Lung (tissue), 11 donors: ENCODE measurements at regions not wholly inside any gene's neighbourhood (a gene's known extent, or its start where the extent isn't known, plus 50 kb on each side); places are given as distances from the start of the nearest gene placed in this dataset.

Source experiments
- ATAC-seq: fragments of 200-7000 bp; cut with Tn5 transposase; one replicate; pipeline ENCODE4 v1.9.1; 2020; ENCODE audit warnings: moderate number of reproducible peaks; ENCODE audit not compliant: insufficient read depth, low FRiP score
- DNase-seq, 3 donors: peaks; one replicate each; pipeline ENCODE4 v3.0.0-alpha.2; 2013 to 2017
- H3K27ac ChIP-seq, 2 donors: one replicate each; pipeline ENCODE4 v1.5.1; 2013; ENCODE audit warnings: mild to moderate bottlenecking in 2 of 2, moderate library complexity in 2 of 2, control low read depth in 1 of 2, inconsistent platforms in 1 of 2, low read depth in 1 of 2, low read length in 1 of 2
- H3K27me3 ChIP-seq, 3 donors: one replicate each; pipeline ENCODE4 v1.5.1; 2013; ENCODE audit warnings: low read length in 2 of 3; ENCODE audit not compliant: control insufficient read depth in 3 of 3, insufficient read depth in 3 of 3
- H3K36me3 ChIP-seq, 4 donors: one replicate each; pipeline ENCODE4 v1.5.1; 2013; ENCODE audit warnings: low read length in 4 of 4, mild to moderate bottlenecking in 1 of 4, moderate library complexity in 1 of 4; ENCODE audit not compliant: control insufficient read depth in 4 of 4, insufficient read depth in 4 of 4
- H3K4me1 ChIP-seq, 5 donors: one replicate each; pipeline ENCODE4 v1.5.1; 2013; ENCODE audit warnings: low read length in 5 of 5, mild to moderate bottlenecking in 2 of 5, moderate library complexity in 1 of 5; ENCODE audit not compliant: control insufficient read depth in 5 of 5, insufficient read depth in 5 of 5
- H3K4me3 ChIP-seq: one replicate; pipeline ENCODE4 v1.5.1; 2013; ENCODE audit warnings: mild to moderate bottlenecking, control low read depth, moderate library complexity
- H3K9ac ChIP-seq, 2 donors: one replicate each; pipeline ENCODE4 v1.5.1; 2013; ENCODE audit warnings: low read length in 2 of 2, control low read depth in 1 of 2; ENCODE audit not compliant: insufficient read depth in 1 of 2
- H3K9me3 ChIP-seq, 4 donors: one replicate each; pipeline ENCODE4 v1.5.1; 2013; ENCODE audit warnings: low read length in 3 of 4, mild to moderate bottlenecking in 1 of 4, moderate library complexity in 1 of 4; ENCODE audit not compliant: control insufficient read depth in 4 of 4, insufficient read depth in 3 of 4
- CTCF ChIP-seq: IDR thresholded peaks from 2 replicates; pipeline ENCODE4 v1.5.1; 2012; ENCODE audit warnings: mild to moderate bottlenecking; ENCODE audit errors: control extremely low read depth, extremely low read depth
- WGBS, 2 donors: extraction: QIAGEN DNeasy Blood & Tissue Kit; methylation state at CpG; one replicate each; pipeline ENCODE4 v1.1.7; 2013; 5-methylcytosine and 5-hydroxymethylcytosine counted together
- donor health status: control.
- donor health status: control.
- donor health status: Bipolar disorder and iron deficiency.
- donor health status: healthy.
- donor health status: DM: yes; HTN: yes; CAD: no.

DNA sequence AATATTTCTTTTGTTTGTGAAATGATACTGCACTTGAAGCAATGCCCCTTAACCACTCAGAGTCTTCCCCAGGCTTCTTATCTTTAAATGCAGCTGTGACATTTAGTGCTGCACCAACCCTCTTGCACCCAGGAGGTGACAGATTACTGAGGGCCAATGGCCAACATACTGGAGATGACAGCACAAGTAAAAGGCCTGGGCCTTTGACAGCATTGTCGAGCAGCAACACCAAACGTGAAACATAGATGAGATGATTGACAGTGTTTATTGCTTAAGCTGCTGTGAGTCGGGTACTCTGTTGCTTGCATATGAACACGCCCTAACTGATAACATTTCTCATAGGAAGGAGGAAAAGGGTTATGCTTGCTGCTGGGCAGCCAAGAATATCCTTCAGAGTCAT lies 80.3 kb downstream of the THNSL2 start:
- Histone ChIP-seq H3K9ac (no peak overlapping the region), H3K27me3 (no peaks in the 10 kb centered on the region), H3K27ac (no peak overlapping the region), H3K4me3 (no peak overlapping the region), H3K9me3 (peaks cover 0 to 2% (median 0%) of the 10 kb centered on the region in 4 donors), H3K4me1 (no peaks in the 10 kb centered on the region), H3K36me3 (no peaks in the 10 kb centered on the region)
- 66 to 83% methylated on average over 4 of the region's 4 CpGs for WGBS, 2 donors
- DNase-seq, result no peak
- no peak for ATAC-seq
- no peak for TF ChIP-seq CTCF

DNA sequence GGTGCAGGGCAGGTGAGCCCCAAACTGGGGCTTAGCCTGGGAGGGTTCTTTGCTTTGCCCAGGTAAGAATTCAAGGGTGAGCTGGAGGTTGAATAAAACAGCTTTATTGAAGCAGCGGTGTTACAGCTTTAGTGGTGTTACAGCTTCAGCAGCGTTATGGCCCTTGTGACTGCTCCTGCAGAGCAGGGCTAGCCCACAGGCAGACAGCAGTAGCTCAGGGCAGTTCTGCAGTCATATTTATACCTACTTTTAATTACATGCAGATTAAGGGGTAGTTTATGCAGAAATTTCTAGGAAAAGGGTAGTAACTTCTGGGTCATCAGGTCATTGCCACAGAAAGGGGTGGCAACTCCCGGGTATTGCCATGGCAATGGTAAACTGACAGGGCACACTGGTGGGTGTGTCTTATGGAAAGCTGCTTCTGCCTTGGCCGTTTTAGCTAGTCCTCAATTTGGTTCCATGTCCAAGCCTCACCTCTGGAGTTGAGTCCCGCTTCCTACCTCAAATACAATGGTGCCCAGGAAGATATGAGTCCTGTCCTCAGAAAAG lies 78.2 kb downstream of the THNSL2 start:
- no peak overlapping the region for H3K27ac ChIP-seq
- ATAC-seq, result no peak
- no peak for TF ChIP-seq CTCF

GRCh38 chr2:88247531-88247930 lies 77.4 kb downstream of the THNSL2 start:
- no peak overlapping the region for H3K27ac ChIP-seq
- H3K4me3 ChIP-seq, result no peak overlapping the region
- WGBS, 2 donors, result 79 to 80% methylated on average over 6 of the region's 6 CpGs
- TF ChIP-seq CTCF, result no peak
- no peak for DNase-seq
- ATAC-seq, result no peak
- H3K4me1 ChIP-seq, result no peaks in the 10 kb centered on the region
- no peaks in the 10 kb centered on the region for H3K36me3 ChIP-seq
- H3K9ac ChIP-seq, result no peak overlapping the region
- no peaks in the 10 kb centered on the region for H3K27me3 ChIP-seq
- H3K9me3 ChIP-seq, result peaks cover 0 to under 1% (median 0%) of the 10 kb centered on the region in 4 donors

More for the DNA sequence above, 78.2 kb downstream of the THNSL2 start:
- no peak overlapping the region for H3K9ac ChIP-seq
- H3K36me3 ChIP-seq, result no peaks in the 10 kb centered on the region
- DNase-seq, result no peak
- H3K4me3 ChIP-seq, result no peak overlapping the region
- peaks cover 0 to 2% (median 0%) of the 10 kb centered on the region in 4 donors for H3K9me3 ChIP-seq
- H3K4me1 ChIP-seq, result no peaks in the 10 kb centered on the region
- no peaks in the 10 kb centered on the region for H3K27me3 ChIP-seq
- WGBS, 2 donors, result 81 to 88% methylated on average over 5 of the region's 5 CpGs

- Histone ChIP-seq H3K4me1 (no peaks in the 10 kb centered on the region), H3K36me3 (no peaks in the 10 kb centered on the region), H3K9me3 (no peaks in the 10 kb centered on the region), H3K27ac (no peak overlapping the region), H3K4me3 (no peak overlapping the region), H3K27me3 (no peaks in the 10 kb centered on the region), H3K9ac (no peak overlapping the region)
- DNase-seq (no peak), ATAC-seq (no peak)
- WGBS, 2 donors, result 90 to 93% methylated on average over 3 of the region's 3 CpGs
- TF ChIP-seq CTCF, result no peak
These were observed 75.0 kb downstream of the THNSL2 start for GRCh38 chr2:88245109-88245508.
